ENCODE measurements at regions not wholly inside any gene's neighbourhood (a gene's known extent, or its start where the extent isn't known, plus 50 kb on each side); places are given as distances from the start of the nearest gene placed in this dataset.
"Not testable (repeated sequence)": the region's sequence is repeated elsewhere in the genome, so short reads cannot be mapped to it uniquely, and the experiment has no call there.

DNA sequence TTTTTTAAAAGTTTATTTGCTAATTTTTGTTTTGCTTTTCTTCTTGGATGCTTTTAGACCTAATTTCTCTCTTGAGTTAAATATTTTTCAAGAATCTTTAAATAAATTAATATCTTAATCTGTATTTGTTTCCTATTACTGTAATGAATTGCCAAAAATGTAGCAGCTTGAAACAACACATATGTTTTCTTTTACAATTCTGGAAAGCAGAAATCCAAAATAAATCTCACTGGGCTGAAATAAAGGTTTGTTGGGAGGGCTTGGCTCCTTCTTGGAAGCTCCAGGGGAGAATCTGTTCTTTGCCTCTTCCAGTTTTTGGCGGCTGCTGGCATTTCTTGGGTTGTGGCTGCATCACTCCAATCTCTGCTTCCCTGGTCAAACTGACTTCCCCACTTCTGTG lies 658.1 kb upstream of the ARRDC3 start:
- H3K9me2 ChIP-seq (ENCODE audit: low read depth, low read length): no peaks in the 10 kb centered on the region
- no peaks in the 10 kb centered on the region for H4K20me1 ChIP-seq (ENCODE audit: insufficient read depth, low read length)
- no peak overlapping the region for H3K4me2 ChIP-seq (ENCODE audit: low read length)
- H3K4me3 ChIP-seq (ENCODE audit: low read depth, low read length, poor library complexity, severe bottlenecking): no peak overlapping the region
- no peak overlapping the region for H2AFZ ChIP-seq (ENCODE audit: low read length)
- H3K27ac ChIP-seq (ENCODE audit: low read depth, low read length, poor library complexity, severe bottlenecking): no peak overlapping the region
- H3F3A ChIP-seq (ENCODE audit: insufficient read depth, low read length): no peaks in the 10 kb centered on the region
- no peaks in the 10 kb centered on the region for H3K36me3 ChIP-seq (ENCODE audit: insufficient read depth, low read length)
- H3K27me3 ChIP-seq (ENCODE audit: insufficient read depth, low read length): no peaks in the 10 kb centered on the region
- no peaks in the 10 kb centered on the region for H3K9me3 ChIP-seq (ENCODE audit: low read length)
- TF ChIP-seq, protein P1, sequence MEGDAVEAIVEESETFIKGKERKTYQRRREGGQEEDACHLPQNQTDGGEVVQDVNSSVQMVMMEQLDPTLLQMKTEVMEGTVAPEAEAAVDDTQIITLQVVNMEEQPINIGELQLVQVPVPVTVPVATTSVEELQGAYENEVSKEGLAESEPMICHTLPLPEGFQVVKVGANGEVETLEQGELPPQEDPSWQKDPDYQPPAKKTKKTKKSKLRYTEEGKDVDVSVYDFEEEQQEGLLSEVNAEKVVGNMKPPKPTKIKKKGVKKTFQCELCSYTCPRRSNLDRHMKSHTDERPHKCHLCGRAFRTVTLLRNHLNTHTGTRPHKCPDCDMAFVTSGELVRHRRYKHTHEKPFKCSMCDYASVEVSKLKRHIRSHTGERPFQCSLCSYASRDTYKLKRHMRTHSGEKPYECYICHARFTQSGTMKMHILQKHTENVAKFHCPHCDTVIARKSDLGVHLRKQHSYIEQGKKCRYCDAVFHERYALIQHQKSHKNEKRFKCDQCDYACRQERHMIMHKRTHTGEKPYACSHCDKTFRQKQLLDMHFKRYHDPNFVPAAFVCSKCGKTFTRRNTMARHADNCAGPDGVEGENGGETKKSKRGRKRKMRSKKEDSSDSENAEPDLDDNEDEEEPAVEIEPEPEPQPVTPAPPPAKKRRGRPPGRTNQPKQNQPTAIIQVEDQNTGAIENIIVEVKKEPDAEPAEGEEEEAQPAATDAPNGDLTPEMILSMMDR (IDR thresholded peaks at IDR 0.05; ENCODE audit: low read length): no peak
- TF ChIP-seq EZH2 (IDR thresholded peaks at IDR 0.05; ENCODE audit: borderline replicate concordance, low read length): no peak
- H3K4me1 ChIP-seq (ENCODE audit: insufficient read depth, low read length, severe bottlenecking): no peaks in the 10 kb centered on the region
- H3K9ac ChIP-seq (ENCODE audit: low read length): no peak overlapping the region
- no peaks in the 10 kb centered on the region for H3K79me2 ChIP-seq (ENCODE audit: insufficient read depth, low read length)

DNA sequence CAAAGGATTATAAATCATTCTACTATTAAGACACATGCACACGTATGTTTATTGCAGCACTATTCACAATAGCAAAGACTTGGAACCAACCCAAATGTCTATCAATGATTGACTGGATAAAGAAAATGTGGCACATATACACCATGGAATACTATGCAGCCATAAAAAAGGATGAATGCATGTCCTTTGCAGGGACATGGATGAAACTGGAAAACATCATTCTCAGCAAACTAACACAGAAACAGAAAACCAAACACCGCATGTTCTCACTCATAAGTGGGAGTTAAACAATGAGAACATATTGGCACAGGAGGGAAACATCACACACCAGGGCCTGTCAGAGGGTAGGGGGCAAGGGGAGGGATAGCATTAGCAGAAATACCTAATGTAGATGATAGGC lies 646.7 kb upstream of the ARRDC3 start:
- not testable (repeated sequence) for H2AFZ ChIP-seq (ENCODE audit: low read length); H3K27me3 ChIP-seq (ENCODE audit: insufficient read depth, low read length); H3K27ac ChIP-seq (ENCODE audit: low read depth, low read length, poor library complexity, severe bottlenecking); H3K9me2 ChIP-seq (ENCODE audit: low read depth, low read length); H3F3A ChIP-seq (ENCODE audit: insufficient read depth, low read length); H3K36me3 ChIP-seq (ENCODE audit: insufficient read depth, low read length); H3K9me3 ChIP-seq (ENCODE audit: low read length); H3K4me3 ChIP-seq (ENCODE audit: low read depth, low read length, poor library complexity, severe bottlenecking); H3K4me1 ChIP-seq (ENCODE audit: insufficient read depth, low read length, severe bottlenecking); H3K4me2 ChIP-seq (ENCODE audit: low read length); H3K9ac ChIP-seq (ENCODE audit: low read length); H4K20me1 ChIP-seq (ENCODE audit: insufficient read depth, low read length); H3K79me2 ChIP-seq (ENCODE audit: insufficient read depth, low read length)

DNA sequence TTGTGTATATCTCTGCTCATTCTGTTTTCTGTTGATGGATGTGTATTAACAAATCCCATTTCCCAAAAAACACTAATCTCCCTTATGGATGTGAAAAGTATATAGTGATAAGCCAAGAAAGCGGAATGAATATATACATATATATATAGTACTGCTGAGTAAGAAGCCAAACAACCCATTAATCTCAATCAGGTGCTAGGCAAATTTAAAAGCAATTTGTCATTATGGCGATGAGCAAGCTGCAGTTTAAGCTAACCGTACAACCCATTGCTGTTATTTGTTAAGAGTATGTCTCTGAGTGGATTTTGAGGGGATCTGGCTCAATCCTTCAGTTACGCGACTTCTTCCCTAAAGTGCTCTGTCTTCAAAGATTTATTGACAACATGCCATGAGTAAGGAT lies 640.4 kb upstream of the ARRDC3 start:
- H3K4me1 ChIP-seq (ENCODE audit: insufficient read depth, low read length, severe bottlenecking): no peaks in the 10 kb centered on the region
- no peaks in the 10 kb centered on the region for H3K27me3 ChIP-seq (ENCODE audit: insufficient read depth, low read length)
- H3K79me2 ChIP-seq (ENCODE audit: insufficient read depth, low read length): no peaks in the 10 kb centered on the region
- no peak overlapping the region for H3K27ac ChIP-seq (ENCODE audit: low read depth, low read length, poor library complexity, severe bottlenecking)
- H4K20me1 ChIP-seq (ENCODE audit: insufficient read depth, low read length): no peaks in the 10 kb centered on the region
- no peaks in the 10 kb centered on the region for H3K36me3 ChIP-seq (ENCODE audit: insufficient read depth, low read length)
- TF ChIP-seq EZH2 (IDR thresholded peaks at IDR 0.05; ENCODE audit: borderline replicate concordance, low read length): no peak
- TF ChIP-seq, protein P1 (IDR thresholded peaks at IDR 0.05; ENCODE audit: low read length): no peak
- H2AFZ ChIP-seq (ENCODE audit: low read length): no peak overlapping the region
- no peak overlapping the region for H3K4me3 ChIP-seq (ENCODE audit: low read depth, low read length, poor library complexity, severe bottlenecking)
- H3K9ac ChIP-seq (ENCODE audit: low read length): no peak overlapping the region
- H3K4me2 ChIP-seq (ENCODE audit: low read length): no peak overlapping the region
- H3K9me3 ChIP-seq (ENCODE audit: low read length): no peaks in the 10 kb centered on the region
- H3F3A ChIP-seq (ENCODE audit: insufficient read depth, low read length): no peaks in the 10 kb centered on the region
- H3K9me2 ChIP-seq (ENCODE audit: low read depth, low read length): no peaks in the 10 kb centered on the region

DNA sequence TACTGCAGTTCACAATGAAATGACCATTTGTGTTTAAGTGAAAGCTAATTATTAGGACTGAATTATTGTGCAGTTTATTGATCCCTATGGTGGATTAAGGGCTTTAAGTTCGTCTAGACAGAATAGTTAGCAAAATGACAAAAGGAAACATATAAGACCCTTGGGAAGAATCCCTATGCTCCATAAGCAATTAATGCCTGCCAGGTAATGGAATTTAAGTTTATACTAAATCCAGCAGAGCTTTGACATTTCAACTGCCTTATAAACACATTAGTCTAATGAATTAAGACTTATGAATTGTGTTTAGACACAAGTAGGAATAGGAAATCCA lies 640.0 kb upstream of the ARRDC3 start:
- Histone ChIP-seq H3K27me3 (ENCODE audit: insufficient read depth, low read length) (no peaks in the 10 kb centered on the region), H3K4me3 (ENCODE audit: low read depth, low read length, poor library complexity, severe bottlenecking) (no peak overlapping the region), H3K36me3 (ENCODE audit: insufficient read depth, low read length) (no peaks in the 10 kb centered on the region), H3K4me1 (ENCODE audit: insufficient read depth, low read length, severe bottlenecking) (no peaks in the 10 kb centered on the region), H3K9me3 (ENCODE audit: low read length) (no peaks in the 10 kb centered on the region), H3K4me2 (ENCODE audit: low read length) (no peak overlapping the region), H3K9ac (ENCODE audit: low read length) (no peak overlapping the region), H3F3A (ENCODE audit: insufficient read depth, low read length) (no peaks in the 10 kb centered on the region), H2AFZ (ENCODE audit: low read length) (no peak overlapping the region), H3K27ac (ENCODE audit: low read depth, low read length, poor library complexity, severe bottlenecking) (no peak overlapping the region), H4K20me1 (ENCODE audit: insufficient read depth, low read length) (no peaks in the 10 kb centered on the region), H3K9me2 (ENCODE audit: low read depth, low read length) (no peaks in the 10 kb centered on the region), H3K79me2 (ENCODE audit: insufficient read depth, low read length) (no peaks in the 10 kb centered on the region)
- TF ChIP-seq, protein P1 (IDR thresholded peaks at IDR 0.05; ENCODE audit: low read length): no peak
- TF ChIP-seq EZH2 (IDR thresholded peaks at IDR 0.05; ENCODE audit: borderline replicate concordance, low read length): no peak

Measured in OCI-LY1 (cell line).